Right atrium auricular region (tissue), 2 donors: ENCODE measurements at regions not wholly inside any gene's neighbourhood (a gene's known extent, or its start where the extent isn't known, plus 50 kb on each side); places are given as distances from the start of the nearest gene placed in this dataset.

Source experiments
- DNase-seq: peaks from one replicate; pipeline ENCODE4 v3.0.0-alpha.2; 2019; ENCODE audit warnings: low spot score
- H3K27ac ChIP-seq, 2 donors: fragments of 200-600 bp; sonication (generic); 1 replicate in 1 of 2; 2 replicates in 1 of 2; pipeline ENCODE4 v1.5.1; 2016 to 2019
- H3K27me3 ChIP-seq, 2 donors: fragments of 200-600 bp; sonication (generic); one replicate each; pipeline versions ENCODE4 v1.5.1 to v1.6.0; 2017 to 2019
- H3K36me3 ChIP-seq: fragments of 200-600 bp; sonication (generic); one replicate; pipeline ENCODE4 v1.5.1; 2016
- H3K4me1 ChIP-seq, 2 donors: fragments of 200-600 bp; sonication (generic); one replicate each; pipeline versions ENCODE4 v1.5.1 to v1.6.0; 2017 to 2019
- H3K4me3 ChIP-seq, 2 donors: fragments of 200-600 bp; sonication (generic); 1 replicate in 1 of 2; 2 replicates in 1 of 2; pipeline ENCODE4 v1.5.1; 2017 to 2019; ENCODE audit warnings: mild to moderate bottlenecking in 1 of 2, moderate library complexity in 1 of 2
- H3K9me3 ChIP-seq, 2 donors: fragments of 200-600 bp; sonication (generic); one replicate each; pipeline ENCODE4 v1.5.1; 2019
- TF ChIP-seq, protein P1 (sequence below), 2 donors: fragments of 200-600 bp; sonication (generic); IDR thresholded peaks; one replicate each; pipeline ENCODE4 v1.5.1; 2019; ENCODE audit warnings: antibody characterized with exemption in 2 of 2

DNA sequence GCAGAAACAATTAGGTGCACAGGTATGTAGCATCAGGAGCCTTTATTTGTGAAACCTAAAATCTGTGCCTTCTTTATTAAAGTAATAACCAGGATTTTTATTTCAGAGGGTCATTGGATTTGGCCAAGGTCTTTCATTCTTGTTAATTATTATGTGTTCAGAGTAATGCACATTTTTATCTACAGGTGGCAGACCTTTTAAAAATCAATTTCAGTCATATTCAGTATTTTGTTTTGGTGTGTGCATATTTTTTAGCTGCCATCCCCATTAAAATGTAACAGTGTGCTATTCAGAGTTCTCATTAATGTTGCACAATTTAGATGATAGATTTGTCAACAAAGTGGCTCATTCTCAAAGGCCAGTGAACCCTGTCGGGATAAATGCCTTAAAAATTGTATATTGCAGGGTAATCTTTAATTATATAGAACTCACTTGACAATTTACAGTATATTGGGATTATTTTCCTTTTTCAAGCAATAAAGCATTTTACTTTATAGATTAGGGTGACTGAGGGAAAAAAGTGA lies 319.3 kb upstream of the SOX5 start:
- no peak overlapping the region for H3K27ac ChIP-seq

DNA sequence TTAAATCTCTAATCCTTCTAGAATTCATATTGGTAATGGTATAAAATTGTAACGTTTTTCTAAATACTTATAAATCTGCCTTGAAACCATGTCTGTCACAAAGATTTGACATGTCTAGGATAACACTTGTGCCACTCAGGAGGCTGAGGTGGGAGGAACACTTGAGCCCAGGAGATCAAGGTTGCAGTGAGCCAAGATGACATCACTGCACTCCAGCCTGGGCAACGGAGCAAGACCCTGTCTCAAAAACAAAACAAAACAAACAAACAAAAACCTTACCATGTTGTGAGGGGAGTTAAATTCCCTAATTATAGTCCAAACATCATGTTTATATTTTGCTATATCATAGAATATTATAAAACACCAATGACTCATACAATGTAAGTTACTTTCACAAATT lies 317.5 kb upstream of the SOX5 start:
- no peak for DNase-seq
- TF ChIP-seq, protein P1, sequence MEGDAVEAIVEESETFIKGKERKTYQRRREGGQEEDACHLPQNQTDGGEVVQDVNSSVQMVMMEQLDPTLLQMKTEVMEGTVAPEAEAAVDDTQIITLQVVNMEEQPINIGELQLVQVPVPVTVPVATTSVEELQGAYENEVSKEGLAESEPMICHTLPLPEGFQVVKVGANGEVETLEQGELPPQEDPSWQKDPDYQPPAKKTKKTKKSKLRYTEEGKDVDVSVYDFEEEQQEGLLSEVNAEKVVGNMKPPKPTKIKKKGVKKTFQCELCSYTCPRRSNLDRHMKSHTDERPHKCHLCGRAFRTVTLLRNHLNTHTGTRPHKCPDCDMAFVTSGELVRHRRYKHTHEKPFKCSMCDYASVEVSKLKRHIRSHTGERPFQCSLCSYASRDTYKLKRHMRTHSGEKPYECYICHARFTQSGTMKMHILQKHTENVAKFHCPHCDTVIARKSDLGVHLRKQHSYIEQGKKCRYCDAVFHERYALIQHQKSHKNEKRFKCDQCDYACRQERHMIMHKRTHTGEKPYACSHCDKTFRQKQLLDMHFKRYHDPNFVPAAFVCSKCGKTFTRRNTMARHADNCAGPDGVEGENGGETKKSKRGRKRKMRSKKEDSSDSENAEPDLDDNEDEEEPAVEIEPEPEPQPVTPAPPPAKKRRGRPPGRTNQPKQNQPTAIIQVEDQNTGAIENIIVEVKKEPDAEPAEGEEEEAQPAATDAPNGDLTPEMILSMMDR (IDR thresholded peaks at IDR 0.05), result no peak
- H3K9me3 ChIP-seq, result no peaks in the 10 kb centered on the region
- H3K27me3 ChIP-seq, result no peaks in the 10 kb centered on the region
- H3K4me1 ChIP-seq, result no peaks in the 10 kb centered on the region
- H3K36me3 ChIP-seq, result no peaks in the 10 kb centered on the region
- no peak overlapping the region for H3K27ac ChIP-seq
- H3K4me3 ChIP-seq, result no peak overlapping the region

More for the DNA sequence above, 319.3 kb upstream of the SOX5 start:
- Histone ChIP-seq H3K27me3 (no peaks in the 10 kb centered on the region), H3K9me3 (no peaks in the 10 kb centered on the region), H3K36me3 (no peaks in the 10 kb centered on the region), H3K4me3 (no peak overlapping the region), H3K4me1 (no peaks in the 10 kb centered on the region)
- no peak for DNase-seq
- TF ChIP-seq, protein P1 (IDR thresholded peaks at IDR 0.05), result no peak

- H3K4me3 ChIP-seq, result no peak overlapping the region
- no peak for DNase-seq
Measured at GRCh38 chr12:24256684-24257083, 307.2 kb upstream of the SOX5 start.

DNA sequence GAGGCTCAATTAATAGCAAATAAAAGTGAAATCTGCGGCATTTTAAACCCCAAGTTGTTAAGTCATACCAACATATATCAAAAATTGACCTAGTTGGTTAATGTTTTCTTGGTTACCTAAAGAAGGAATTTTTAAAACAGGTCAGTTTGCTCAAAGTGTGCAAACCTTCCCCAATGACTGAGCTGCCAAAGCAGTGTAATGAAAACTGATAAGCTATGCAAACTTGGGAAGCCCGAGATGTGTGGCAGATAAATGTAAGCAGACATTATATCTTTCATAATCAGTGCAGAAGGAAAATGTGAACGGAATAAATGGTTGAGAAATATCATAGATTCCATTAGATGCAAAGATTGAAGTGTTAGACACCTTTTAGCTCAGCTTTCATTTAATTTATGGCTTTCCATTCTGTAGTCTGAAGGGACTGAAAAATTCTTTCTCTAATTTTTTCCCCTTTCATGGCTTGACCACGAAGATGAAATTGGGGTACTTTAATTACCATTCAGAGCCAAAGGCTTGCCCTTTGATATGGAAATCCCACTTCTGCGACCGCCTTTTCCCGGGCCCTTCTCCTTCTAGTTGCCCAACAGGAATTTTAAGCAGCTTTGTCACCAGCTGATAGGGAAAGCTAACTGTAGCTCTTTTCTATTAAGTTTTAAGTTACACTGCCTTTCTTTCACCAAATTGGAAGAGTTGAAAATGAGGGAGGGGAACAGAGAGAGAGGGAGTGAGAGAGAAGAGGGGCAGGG lies 306.6 kb upstream of the SOX5 start:
- no peak for DNase-seq
- no peaks in the 10 kb centered on the region for H3K36me3 ChIP-seq
- peaks cover 0 to 6% of the 10 kb centered on the region in 2 donors for H3K9me3 ChIP-seq
- no peaks in the 10 kb centered on the region for H3K27me3 ChIP-seq
- no peaks in the 10 kb centered on the region for H3K4me1 ChIP-seq
- H3K27ac ChIP-seq, result no peak overlapping the region
- TF ChIP-seq, protein P1 (IDR thresholded peaks at IDR 0.05), result no peak
- H3K4me3 ChIP-seq, result no peak overlapping the region

More at GRCh38 chr12:24256684-24257083, 307.2 kb upstream of the SOX5 start:
- Histone ChIP-seq H3K27me3 (no peaks in the 10 kb centered on the region), H3K27ac (no peak overlapping the region), H3K4me1 (no peaks in the 10 kb centered on the region), H3K36me3 (no peaks in the 10 kb centered on the region), H3K9me3 (peaks cover 0 to 6% of the 10 kb centered on the region in 2 donors)
- TF ChIP-seq, protein P1 (IDR thresholded peaks at IDR 0.05), result no peak

- TF ChIP-seq, protein P1 (IDR thresholded peaks at IDR 0.05), result no peak
- no peak overlapping the region for H3K4me3 ChIP-seq
Measured at GRCh38 chr12:24252602-24253001, 303.1 kb upstream of the SOX5 start.

More at GRCh38 chr12:24252602-24253001, 303.1 kb upstream of the SOX5 start:
- Histone ChIP-seq H3K36me3 (no peaks in the 10 kb centered on the region), H3K4me1 (no peaks in the 10 kb centered on the region), H3K27me3 (no peaks in the 10 kb centered on the region), H3K9me3 (peaks cover 0 to 6% of the 10 kb centered on the region in 2 donors), H3K27ac (no peak overlapping the region)
- DNase-seq, result no peak
